HepG2 (cell line): ENCODE measurements at regions not wholly inside any gene's neighbourhood (a gene's known extent, or its start where the extent isn't known, plus 50 kb on each side); places are given as distances from the start of the nearest gene placed in this dataset.

Source experiments
- ATAC-seq: fragments of 200-7000 bp; cut with Tn5 transposase; 3 replicates; pipeline ENCODE4 v1.9.1; 2020; ENCODE audit warnings: mild to moderate bottlenecking, moderate library complexity
- BruUV-seq: library from RNA; stranded (reverse); fragments of 400-500 nt; replicated peaks from 2 replicates; lab custom pipeline; 2021; lab: Mats Ljungman, UMichigan
- CTCF ChIA-PET: fragments of 300-600 bp; formaldehyde crosslinking; extraction: SDS; loops from one replicate; lab custom pipeline; 2021; ENCODE audit warnings: low total read pairs, inconsistent platforms, low intra/inter-chr PET ratio; lab: Yijun Ruan, JAX
- POLR2A ChIA-PET: fragments of 350-600 bp; sonication (Branson Sonifier 250); formaldehyde crosslinking; loops from one replicate; lab custom pipeline; 2020; ENCODE audit warnings: antibody characterized with exemption, inconsistent platforms; lab: Yijun Ruan, JAX
- DNase-seq: peaks from one replicate; pipeline ENCODE4 v3.0.0-alpha.2; 2015; ENCODE audit warnings: low spot score
- FAIRE-seq: peaks from 3 replicates; lab custom pipeline; 2011; peaks lifted over from hg19 to GRCh38; lab: Jason Lieb, UNC
- H2AFZ ChIP-seq: one replicate; pipeline ENCODE4 v1.6.1; 2011; ENCODE audit warnings: low read length, inconsistent platforms
- H3K27ac ChIP-seq: fragments of 300-600 bp; 3 replicates; pipeline ENCODE4 v1.8.0; 2011; ENCODE audit warnings: mixed run types, mild to moderate bottlenecking, mixed read lengths, low read length, inconsistent platforms; ENCODE audit not compliant: insufficient read depth; ENCODE audit errors: extremely low read length
- H3K27me3 ChIP-seq, 2 experiments: fragments of 200-600 bp in 1 of 2; 2 replicates in 1 of 2; 3 replicates in 1 of 2; pipeline versions ENCODE4 v1.6.0 to v1.8.0; 2011; ENCODE audit warnings: low read length in 2 of 2, mild to moderate bottlenecking in 2 of 2, moderate library complexity in 2 of 2, inconsistent platforms in 1 of 2; ENCODE audit not compliant: insufficient read depth in 2 of 2, control insufficient read depth in 1 of 2
- H3K36me3 ChIP-seq, 2 experiments: fragments of 200-600 bp in 1 of 2; replicated peaks in 1 of 2; 2 replicates in 1 of 2; 3 replicates in 1 of 2; pipeline versions ENCODE4 v1.5.1 to v1.8.0; 2011; ENCODE audit warnings: low read length in 2 of 2, inconsistent platforms in 1 of 2; ENCODE audit not compliant: insufficient read depth in 2 of 2, control insufficient read depth in 1 of 2
- H3K4me1 ChIP-seq: 2 replicates; pipeline ENCODE4 v1.5.1; 2012; ENCODE audit warnings: low read length, inconsistent platforms; ENCODE audit not compliant: insufficient read depth
- H3K4me2 ChIP-seq: 2 replicates; pipeline ENCODE4 v1.6.0; 2011; ENCODE audit warnings: low read depth, low read length, inconsistent platforms
- H3K4me3 ChIP-seq, 3 experiments: fragments of 200-600 bp in 1 of 3; sonication (generic), shearing (Covaris generic) in 1 of 3; replicated peaks in 1 of 3; 2 replicates each; pipeline ENCODE4 v1.5.1; 2011 to 2016; ENCODE audit warnings: low read length in 3 of 3, inconsistent platforms in 2 of 3, low read depth in 2 of 3, mild to moderate bottlenecking in 2 of 3, control low read depth in 1 of 3, mixed read lengths in 1 of 3; ENCODE audit not compliant: insufficient read depth in 1 of 3
- H3K79me2 ChIP-seq: one replicate; pipeline ENCODE4 v1.6.1; 2011; ENCODE audit warnings: low read length, inconsistent platforms; ENCODE audit not compliant: insufficient read depth
- H3K9ac ChIP-seq: 2 replicates; pipeline ENCODE4 v1.6.0; 2011; ENCODE audit warnings: mild to moderate bottlenecking, low read depth, low read length, inconsistent platforms; ENCODE audit not compliant: insufficient read depth
- H3K9me3 ChIP-seq: 2 replicates; pipeline ENCODE4 v1.5.1; 2012; ENCODE audit warnings: mild to moderate bottlenecking, low read length
- H4K20me1 ChIP-seq: 2 replicates; pipeline ENCODE4 v1.6.0; 2011; ENCODE audit warnings: inconsistent platforms, mild to moderate bottlenecking, low read length, moderate library complexity; ENCODE audit not compliant: insufficient read depth
- ASH2L ChIP-seq: fragments of 300-600, 200-600 bp; sonication (generic); IDR thresholded peaks from 2 replicates; pipeline ENCODE4 v1.7.0; 2017; ENCODE audit warnings: low read depth, mild to moderate bottlenecking, moderate library complexity, mixed read lengths, low read length; ENCODE audit not compliant: insufficient read length
- ATAD3A ChIP-seq: sonication (generic); formaldehyde crosslinking; IDR thresholded peaks from 2 replicates; pipeline ENCODE4 v1.4.0; 2020; ENCODE audit warnings: missing genetic modification reagents
- BCL6 ChIP-seq: IDR thresholded peaks from 2 replicates; pipeline ENCODE4 v1.6.1; 2016; ENCODE audit warnings: missing genetic modification reagents, missing compliant biosample characterization
- JUN ChIP-seq: sonication (generic); formaldehyde crosslinking; IDR thresholded peaks from 2 replicates; pipeline ENCODE4 v1.4.0; 2020; ENCODE audit warnings: mild to moderate bottlenecking, missing genetic modification reagents
- PCBP2 ChIP-seq: fragments of 200-400 bp; formaldehyde crosslinking; optimal IDR thresholded peaks from 2 replicates; pipeline ENCODE3; 2018; ENCODE audit warnings: low read length, low read depth; ENCODE audit not compliant: poor library complexity, severe bottlenecking
- RXRA ChIP-seq: sonication (generic); formaldehyde crosslinking; IDR thresholded peaks from 2 replicates; pipeline ENCODE4 v1.5.1; 2020; ENCODE audit warnings: missing genetic modification reagents
- ZFP82 ChIP-seq: sonication (generic); formaldehyde crosslinking; IDR thresholded peaks from 2 replicates; pipeline ENCODE4 v1.5.1; 2020; ENCODE audit warnings: mild to moderate bottlenecking, missing genetic modification reagents, borderline replicate concordance
- ZNF441 ChIP-seq: sonication (generic); formaldehyde crosslinking; IDR thresholded peaks from 2 replicates; pipeline ENCODE4 v1.7.0; 2021; ENCODE audit warnings: missing genetic modification reagents, borderline replicate concordance
- ZNF550 ChIP-seq: sonication (generic); formaldehyde crosslinking; IDR thresholded peaks from 2 replicates; pipeline ENCODE4 v1.4.0; 2020; ENCODE audit warnings: mild to moderate bottlenecking, missing genetic modification reagents, borderline replicate concordance
- WGBS: methylation state at CpG from one replicate; pipeline ENCODE4 v1.1.6; 2017; ENCODE audit warnings: low lambda C conversion rate; 5-methylcytosine and 5-hydroxymethylcytosine counted together
- in situ Hi-C: cut with HindIII; loops from 2 replicates; pipeline ENCODE4 v1.10.0; 2017; ENCODE audit warnings: low pct_unique_long_range_greater_than_20kb; ENCODE audit not compliant: extremely low pct_ligation_motif_present
- intact Hi-C: fragments of 100-400 bp; cut with micrococcal nuclease; formaldehyde crosslinking; loops from one replicate; pipeline ENCODE4 v1.10.0; 2022; ENCODE audit not compliant: unreplicated experiment
- TF ChIP-seq, protein P1 (sequence below): sonication (generic); formaldehyde crosslinking; IDR thresholded peaks from 2 replicates; pipeline ENCODE4 v1.9.0; 2021; ENCODE audit warnings: missing genetic modification reagents, borderline replicate concordance
- TF ChIP-seq, protein P2 (sequence below): sonication (generic); formaldehyde crosslinking; IDR thresholded peaks from 2 replicates; pipeline ENCODE4 v1.4.0; 2020; ENCODE audit warnings: mild to moderate bottlenecking, missing genetic modification reagents
- TF ChIP-seq, protein P3 (sequence below): sonication (generic); formaldehyde crosslinking; IDR thresholded peaks from 2 replicates; pipeline ENCODE4 v1.4.0; 2020; ENCODE audit warnings: mild to moderate bottlenecking, low read depth, missing genetic modification reagents

DNA sequence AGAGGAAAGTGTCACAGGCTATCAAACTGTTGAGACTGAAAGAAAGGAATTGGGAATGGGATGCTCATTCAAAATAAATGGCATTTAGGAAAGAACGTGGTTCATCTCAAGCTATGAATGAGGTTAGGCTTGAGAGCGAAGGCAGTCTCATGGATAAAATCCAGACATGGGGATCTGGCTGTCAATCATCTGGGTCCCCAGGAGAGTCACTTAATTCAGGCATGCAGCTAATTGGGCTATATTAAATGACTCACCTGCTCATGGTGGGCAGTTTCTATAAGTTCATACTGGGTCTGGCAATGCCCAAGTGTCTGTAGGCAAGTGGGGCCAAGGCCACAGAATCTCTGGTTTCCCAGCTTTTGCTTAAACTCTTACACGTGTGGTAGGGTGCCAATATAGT, 286.5 kb upstream of the SEMA6A start:
- no peak overlapping the region for H2AFZ ChIP-seq
- ChIA-PET CTCF (no interaction called here), POLR2A (no interaction called here)
- BruUV-seq: no TSS peak
- ATAC-seq (no peak), FAIRE-seq (no peak), DNase-seq (no peak)
- no peaks in the 10 kb centered on the region for H3K79me2 ChIP-seq
- intact Hi-C loops: loop anchor here (10.0 kb wide), 2 partner anchors 96 to 206 kb away; no protein-coding TSS in a partner anchor
- H3K4me3 ChIP-seq: no peak overlapping the region
- in situ Hi-C loops: loop anchor here (5.0 to 10.0 kb wide), 2 partner anchors 96 to 289 kb away; partner anchors contain the start of gene SEMA6A
- no peaks in the 10 kb centered on the region for H3K9me3 ChIP-seq
- no peak overlapping the region for H3K4me2 ChIP-seq
- peaks cover 88% of the 10 kb centered on the region for H3K4me1 ChIP-seq
- no peak overlapping the region for H3K9ac ChIP-seq
- no peaks in the 10 kb centered on the region for H3K27me3 ChIP-seq
- no peak overlapping the region for H3K27ac ChIP-seq
- TF ChIP-seq, protein P1, sequence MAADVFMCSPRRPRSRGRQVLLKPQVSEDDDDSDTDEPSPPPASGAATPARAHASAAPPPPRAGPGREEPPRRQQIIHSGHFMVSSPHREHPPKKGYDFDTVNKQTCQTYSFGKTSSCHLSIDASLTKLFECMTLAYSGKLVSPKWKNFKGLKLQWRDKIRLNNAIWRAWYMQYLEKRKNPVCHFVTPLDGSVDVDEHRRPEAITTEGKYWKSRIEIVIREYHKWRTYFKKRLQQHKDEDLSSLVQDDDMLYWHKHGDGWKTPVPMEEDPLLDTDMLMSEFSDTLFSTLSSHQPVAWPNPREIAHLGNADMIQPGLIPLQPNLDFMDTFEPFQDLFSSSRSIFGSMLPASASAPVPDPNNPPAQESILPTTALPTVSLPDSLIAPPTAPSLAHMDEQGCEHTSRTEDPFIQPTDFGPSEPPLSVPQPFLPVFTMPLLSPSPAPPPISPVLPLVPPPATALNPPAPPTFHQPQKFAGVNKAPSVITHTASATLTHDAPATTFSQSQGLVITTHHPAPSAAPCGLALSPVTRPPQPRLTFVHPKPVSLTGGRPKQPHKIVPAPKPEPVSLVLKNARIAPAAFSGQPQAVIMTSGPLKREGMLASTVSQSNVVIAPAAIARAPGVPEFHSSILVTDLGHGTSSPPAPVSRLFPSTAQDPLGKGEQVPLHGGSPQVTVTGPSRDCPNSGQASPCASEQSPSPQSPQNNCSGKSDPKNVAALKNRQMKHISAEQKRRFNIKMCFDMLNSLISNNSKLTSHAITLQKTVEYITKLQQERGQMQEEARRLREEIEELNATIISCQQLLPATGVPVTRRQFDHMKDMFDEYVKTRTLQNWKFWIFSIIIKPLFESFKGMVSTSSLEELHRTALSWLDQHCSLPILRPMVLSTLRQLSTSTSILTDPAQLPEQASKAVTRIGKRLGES (CRISPR knock-in tag): no peak
- TF ChIP-seq PCBP2 (no peak), ASH2L (no peak), BCL6 (CRISPR knock-in tag) (no peak), ZFP82 (no peak), RXRA (CRISPR knock-in tag) (no peak), JUN (no peak), ZNF441 (CRISPR knock-in tag) (no peak), ZNF550 (CRISPR knock-in tag) (no peak), ATAD3A (no peak)
- TF ChIP-seq, protein P2, sequence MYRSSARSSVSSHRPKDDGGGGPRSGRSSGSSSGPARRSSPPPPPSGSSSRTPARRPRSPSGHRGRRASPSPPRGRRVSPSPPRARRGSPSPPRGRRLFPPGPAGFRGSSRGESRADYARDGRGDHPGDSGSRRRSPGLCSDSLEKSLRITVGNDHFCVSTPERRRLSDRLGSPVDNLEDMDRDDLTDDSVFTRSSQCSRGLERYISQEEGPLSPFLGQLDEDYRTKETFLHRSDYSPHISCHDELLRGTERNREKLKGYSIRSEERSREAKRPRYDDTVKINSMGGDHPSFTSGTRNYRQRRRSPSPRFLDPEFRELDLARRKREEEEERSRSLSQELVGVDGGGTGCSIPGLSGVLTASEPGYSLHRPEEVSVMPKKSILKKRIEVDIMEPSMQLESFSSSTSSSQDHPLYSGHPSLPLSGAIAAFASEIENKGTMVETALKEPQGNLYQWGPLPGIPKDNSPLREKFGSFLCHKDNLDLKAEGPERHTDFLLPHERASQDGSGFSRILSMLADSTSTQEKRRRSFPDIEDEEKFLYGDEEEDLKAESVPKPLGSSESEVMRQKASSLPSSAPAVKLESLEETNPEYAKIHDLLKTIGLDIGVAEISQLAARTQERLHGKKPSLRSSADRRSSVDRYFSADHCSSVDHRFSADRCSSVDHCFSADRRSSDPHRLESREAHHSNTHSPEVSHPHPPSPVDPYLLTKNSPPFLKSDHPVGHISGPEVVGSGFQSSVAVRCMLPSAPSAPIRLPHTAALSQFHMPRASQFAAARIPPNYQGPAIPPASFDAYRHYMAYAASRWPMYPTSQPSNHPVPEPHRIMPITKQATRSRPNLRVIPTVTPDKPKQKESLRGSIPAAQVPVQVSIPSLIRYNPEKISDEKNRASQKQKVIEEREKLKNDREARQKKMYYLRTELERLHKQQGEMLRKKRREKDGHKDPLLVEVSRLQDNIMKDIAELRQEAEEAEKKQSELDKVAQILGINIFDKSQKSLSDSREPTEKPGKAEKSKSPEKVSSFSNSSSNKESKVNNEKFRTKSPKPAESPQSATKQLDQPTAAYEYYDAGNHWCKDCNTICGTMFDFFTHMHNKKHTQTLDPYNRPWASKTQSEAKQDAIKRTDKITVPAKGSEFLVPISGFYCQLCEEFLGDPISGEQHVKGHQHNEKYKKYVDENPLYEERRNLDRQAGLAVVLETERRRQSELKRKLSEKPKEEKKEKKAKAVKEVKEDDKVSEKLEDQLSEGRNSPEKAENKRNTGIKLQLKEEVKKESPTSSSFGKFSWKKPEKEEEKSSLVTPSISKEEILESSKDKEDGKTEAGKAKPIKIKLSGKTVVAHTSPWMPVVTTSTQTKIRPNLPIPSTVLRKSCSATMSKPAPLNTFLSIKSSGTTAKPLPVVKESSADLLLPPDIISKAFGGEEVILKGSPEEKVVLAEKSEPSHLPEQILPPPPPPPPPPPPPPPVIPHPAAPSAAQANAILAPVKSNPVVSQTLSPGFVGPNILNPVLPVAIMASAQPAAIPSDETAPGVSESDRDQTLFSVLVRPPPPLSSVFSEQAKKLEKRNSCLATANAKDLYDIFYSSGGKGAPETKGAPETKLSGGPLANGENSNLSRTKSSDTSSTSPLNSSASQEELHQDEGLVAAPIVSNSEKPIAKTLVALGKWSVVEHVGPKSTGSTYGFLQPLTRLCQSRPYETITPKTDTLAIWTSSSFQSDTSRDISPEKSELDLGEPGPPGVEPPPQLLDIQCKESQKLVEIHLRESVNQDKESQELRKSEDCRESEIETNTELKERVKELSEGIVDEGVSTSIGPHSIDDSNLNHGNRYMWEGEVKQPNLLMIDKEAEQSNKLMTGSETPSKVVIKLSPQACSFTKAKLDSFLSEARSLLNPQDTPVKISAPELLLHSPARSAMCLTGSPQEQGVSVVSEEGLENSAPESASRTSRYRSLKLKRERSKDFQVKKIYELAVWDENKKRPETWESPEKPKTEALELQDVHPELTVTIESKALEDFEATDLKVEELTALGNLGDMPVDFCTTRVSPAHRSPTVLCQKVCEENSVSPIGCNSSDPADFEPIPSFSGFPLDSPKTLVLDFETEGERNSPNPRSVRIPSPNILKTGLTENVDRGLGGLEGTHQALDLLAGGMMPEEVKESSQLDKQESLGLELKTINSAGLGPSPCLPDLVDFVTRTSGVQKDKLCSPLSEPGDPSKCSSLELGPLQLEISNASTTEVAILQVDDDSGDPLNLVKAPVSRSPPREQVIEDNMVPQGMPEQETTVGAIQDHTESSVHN (CRISPR knock-in tag): no peak
- TF ChIP-seq, protein P3, sequence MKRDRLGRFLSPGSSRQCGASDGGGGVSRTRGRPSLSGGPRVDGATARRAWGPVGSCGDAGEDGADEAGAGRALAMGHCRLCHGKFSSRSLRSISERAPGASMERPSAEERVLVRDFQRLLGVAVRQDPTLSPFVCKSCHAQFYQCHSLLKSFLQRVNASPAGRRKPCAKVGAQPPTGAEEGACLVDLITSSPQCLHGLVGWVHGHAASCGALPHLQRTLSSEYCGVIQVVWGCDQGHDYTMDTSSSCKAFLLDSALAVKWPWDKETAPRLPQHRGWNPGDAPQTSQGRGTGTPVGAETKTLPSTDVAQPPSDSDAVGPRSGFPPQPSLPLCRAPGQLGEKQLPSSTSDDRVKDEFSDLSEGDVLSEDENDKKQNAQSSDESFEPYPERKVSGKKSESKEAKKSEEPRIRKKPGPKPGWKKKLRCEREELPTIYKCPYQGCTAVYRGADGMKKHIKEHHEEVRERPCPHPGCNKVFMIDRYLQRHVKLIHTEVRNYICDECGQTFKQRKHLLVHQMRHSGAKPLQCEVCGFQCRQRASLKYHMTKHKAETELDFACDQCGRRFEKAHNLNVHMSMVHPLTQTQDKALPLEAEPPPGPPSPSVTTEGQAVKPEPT (CRISPR knock-in tag): no peak
- 93% methylated on average over 3 of the region's 3 CpGs for WGBS
- no peaks in the 10 kb centered on the region for H3K36me3 ChIP-seq
- no peaks in the 10 kb centered on the region for H4K20me1 ChIP-seq
